ENCODE measurements at regions not wholly inside any gene's neighbourhood (a gene's known extent, or its start where the extent isn't known, plus 50 kb on each side); places are given as distances from the start of the nearest gene placed in this dataset.

- TF ChIP-seq CTCF (conservative IDR thresholded peaks at IDR 0.05) (no peak), EZH2 (IDR thresholded peaks at IDR 0.05; ENCODE audit: low read depth) (no peak)
Measured at GRCh38 chr12:116670859-116671258, 67.0 kb downstream of the SPRING1 start.
